AML-193 (cell line): ENCODE measurements at regions not wholly inside any gene's neighbourhood (a gene's known extent, or its start where the extent isn't known, plus 50 kb on each side); places are given as distances from the start of the nearest gene placed in this dataset.

Experiments used
- DNase-seq, 2 experiments: peaks; one replicate each; lab custom pipeline; 2025; lab: John Stamatoyannopoulos, UW

DNA sequence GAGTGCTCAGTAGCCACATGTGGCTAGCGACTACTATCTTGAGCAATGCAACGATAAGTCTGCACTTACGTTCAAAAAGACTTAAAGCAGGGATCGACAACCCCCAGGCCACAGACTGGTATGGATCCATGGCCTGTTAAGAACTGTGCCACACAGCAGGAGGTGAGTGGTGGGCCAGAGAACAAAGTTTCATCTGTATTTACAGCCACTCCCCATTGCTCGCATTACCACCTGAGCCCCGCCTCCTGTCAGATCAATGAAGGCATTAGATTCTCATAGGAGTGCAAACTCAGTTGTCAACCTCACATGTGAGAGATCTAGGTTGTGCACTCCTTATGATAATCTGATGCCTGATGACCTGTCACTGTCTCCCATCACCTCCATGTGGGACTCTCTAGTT, 103.6 kb upstream of the ZRANB2 start:
- DNase-seq: no peak

- DNase-seq: no peak
Observed at GRCh38 chr1:71179997-71180396, 99.2 kb upstream of the ZRANB2 start.

- no peak for DNase-seq
Observed at GRCh38 chr1:71170925-71171324, 90.1 kb upstream of the ZRANB2 start.

GRCh38 chr1:71167505-71167904, 86.7 kb upstream of the ZRANB2 start:
- no peak for DNase-seq

- DNase-seq: no peak
Observed at GRCh38 chr1:71166178-71167173, 85.6 kb upstream of the ZRANB2 start.

DNA sequence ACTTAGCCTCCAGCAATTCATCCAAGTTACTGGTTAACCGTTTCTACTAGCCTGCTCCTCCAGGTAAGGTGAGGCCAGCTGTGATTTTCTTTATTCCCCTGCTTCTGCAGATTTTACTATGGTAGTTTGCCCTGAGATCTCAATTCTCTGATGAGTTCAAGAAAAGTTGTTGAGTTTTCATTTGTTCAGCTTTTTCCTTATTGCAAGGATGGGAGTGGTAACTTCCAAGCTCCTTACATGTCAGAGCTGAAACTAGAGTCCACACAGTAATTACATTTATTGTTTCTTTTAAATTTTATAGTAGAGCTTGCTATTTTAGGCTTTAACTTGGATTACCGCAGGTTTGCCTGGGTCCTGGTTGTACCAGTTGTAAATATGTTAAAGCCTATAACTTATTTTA, 76.9 kb upstream of the ZRANB2 start:
- no peak for DNase-seq

DNA sequence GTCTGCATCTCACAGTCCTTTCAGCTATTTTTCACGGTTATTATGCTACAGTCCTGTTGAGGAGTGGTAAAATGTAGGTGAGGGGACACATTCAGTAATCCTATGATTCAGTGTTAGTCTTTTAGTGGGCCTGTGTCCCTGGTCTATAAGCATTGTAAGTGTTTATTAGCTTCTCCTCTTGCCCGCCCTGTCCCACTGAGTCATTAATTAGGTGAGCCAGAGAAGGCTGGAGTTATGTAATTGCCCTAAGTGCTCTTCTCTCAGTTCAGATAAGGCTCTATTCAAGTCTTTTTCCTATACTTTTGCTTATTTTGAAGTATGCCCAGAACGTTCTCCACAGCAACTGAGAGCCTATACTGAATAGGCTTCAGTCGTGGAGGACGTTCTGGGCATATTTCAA, 76.3 kb upstream of the ZRANB2 start:
- DNase-seq: no peak

DNA sequence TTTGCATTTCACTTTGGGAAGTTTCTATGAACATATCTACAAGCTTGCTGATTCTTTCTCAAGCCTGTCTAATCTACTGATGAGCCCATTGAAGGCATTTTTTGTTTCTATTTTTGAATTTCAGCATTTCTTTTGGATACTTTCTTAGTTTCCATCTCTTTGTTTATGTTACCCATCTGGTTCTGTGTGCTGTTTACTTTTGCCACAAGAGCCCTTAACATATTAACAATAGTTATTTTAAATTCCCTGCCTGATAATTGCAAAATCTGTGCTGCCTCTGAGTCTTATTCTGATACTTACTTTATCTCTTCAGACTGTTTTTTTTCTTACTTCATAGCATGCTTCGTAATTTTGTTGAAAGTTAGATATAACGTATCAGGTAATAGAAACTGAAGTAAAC, 75.8 kb upstream of the ZRANB2 start:
- no peak for DNase-seq

DNA sequence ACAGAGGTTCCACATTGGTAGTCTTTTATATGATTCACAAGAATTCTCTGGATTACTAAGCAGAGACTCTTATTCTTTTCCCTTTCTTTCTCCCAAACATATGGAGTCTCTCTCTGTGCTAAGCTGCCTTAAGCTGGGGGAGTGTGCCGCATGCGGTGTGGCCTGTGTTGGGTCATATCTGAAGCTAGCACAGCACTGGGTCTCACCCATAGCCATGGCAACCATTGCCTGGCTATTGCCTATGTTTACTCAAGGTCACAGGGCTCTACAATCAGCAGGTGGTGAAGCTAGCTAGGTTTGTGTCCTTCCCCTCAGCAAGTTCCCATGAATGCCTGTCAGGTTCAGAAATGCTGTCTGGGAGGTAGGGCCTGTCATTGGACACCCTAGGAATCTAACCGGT, 73.6 kb upstream of the ZRANB2 start:
- DNase-seq: no peak

DNA sequence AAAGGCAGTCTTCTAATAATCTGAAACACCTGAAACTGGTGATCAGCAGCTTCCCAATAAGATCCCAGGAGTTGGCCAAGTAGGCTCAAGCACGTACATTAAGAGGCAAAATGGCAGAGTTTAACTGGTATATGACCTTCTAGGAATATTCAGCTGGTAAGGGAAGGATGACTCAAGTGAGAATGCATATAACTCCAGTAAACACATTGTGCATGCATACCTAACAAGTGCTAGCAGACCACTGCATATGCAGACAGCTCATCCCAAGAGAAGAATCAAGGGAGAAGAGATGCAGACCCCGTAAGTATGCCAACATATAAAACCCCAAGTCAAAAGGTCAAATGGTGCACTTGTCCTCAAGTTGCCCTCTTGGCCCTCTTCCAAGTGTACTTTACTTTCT, 73.0 kb upstream of the ZRANB2 start:
- DNase-seq: no peak

DNA sequence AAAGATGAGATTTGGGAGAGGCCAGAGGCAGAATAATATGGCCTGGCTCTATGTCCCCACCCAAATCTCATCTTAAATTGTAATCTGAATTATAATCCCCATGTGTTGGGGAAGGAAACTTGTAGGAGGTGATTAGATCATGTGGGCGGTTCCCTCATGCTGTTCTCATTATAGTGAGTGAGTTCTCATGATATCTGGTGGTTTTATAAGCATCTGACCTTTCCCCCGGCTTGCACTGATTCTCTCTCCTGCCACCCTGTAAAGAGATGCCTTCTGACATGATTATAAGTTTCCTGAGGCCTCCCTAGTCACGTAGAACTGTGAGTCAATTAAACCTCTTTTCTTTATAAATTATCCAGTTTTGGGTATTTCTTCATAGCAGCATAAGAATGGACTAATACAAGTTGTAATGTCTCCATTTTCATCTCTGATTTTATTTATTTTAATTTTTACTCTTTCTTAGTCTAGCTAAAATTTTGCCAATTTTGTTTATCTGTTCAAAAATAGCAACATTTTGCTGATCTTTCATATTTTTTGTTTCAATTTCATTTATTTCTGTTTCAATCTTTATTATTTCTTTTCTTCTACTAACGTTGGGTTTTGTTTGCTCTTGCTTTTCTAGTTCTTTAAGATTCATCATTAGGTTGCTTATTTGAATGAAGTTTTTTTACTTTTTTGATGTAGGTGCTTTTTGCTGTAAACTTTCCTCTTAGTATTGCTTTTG, 67.0 kb upstream of the ZRANB2 start:
- DNase-seq: no peak

DNA sequence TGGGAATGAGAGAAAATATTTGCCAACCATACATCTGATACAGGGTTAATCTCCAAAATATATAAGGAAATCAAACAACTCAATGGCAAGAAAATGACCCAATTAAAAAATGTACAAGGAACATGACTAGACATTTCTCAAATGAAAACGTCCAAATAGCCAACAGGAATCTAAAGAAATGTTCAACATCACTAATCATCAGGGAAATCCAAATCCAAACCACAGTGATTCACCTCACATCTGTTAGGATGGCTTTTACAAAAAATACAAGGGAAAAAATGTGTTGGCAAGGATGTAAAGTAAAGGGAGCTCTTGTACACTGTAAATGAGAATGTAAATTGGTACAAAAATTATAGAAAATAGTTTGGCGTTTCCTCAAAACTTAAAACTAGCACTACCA, 54.7 kb upstream of the ZRANB2 start:
- DNase-seq: no peak
